Brain microvascular endothelial cell (primary cell): ENCODE measurements at regions not wholly inside any gene's neighbourhood (a gene's known extent, or its start where the extent isn't known, plus 50 kb on each side); places are given as distances from the start of the nearest gene placed in this dataset.
"Not testable (repeated sequence)": the region's sequence is repeated elsewhere in the genome, so short reads cannot be mapped to it uniquely, and the experiment has no call there.

Experiments used
- DNase-seq: peaks from one replicate; pipeline ENCODE4 v3.0.0-alpha.2; 2020
- H3K27ac ChIP-seq: fragments of 250-450 bp; sonication (Bioruptor Pico); 2 replicates; pipeline ENCODE4 v1.5.1; 2020; ENCODE audit warnings: mild to moderate bottlenecking, moderate library complexity
- H3K27me3 ChIP-seq: fragments of 250-450 bp; sonication (Bioruptor Pico); replicated peaks from 2 replicates; pipeline ENCODE4 v1.5.1; 2020; ENCODE audit warnings: mild to moderate bottlenecking
- H3K36me3 ChIP-seq: fragments of 250-450 bp; sonication (Bioruptor Pico); replicated peaks from 2 replicates; pipeline ENCODE4 v1.5.1; 2020; ENCODE audit warnings: mild to moderate bottlenecking
- H3K4me3 ChIP-seq: 2 replicates; pipeline ENCODE4 v1.5.1; 2011; ENCODE audit warnings: low read depth, mild to moderate bottlenecking, control low read depth, low read length, moderate library complexity
- in situ Hi-C: cut with HindIII; loops from 2 replicates; pipeline ENCODE4 v1.10.0; 2017; ENCODE audit warnings: low sequenced_read_pairs, low pct_ligation_motif_present
- TF ChIP-seq, protein P1 (sequence below): IDR thresholded peaks from 2 replicates; pipeline ENCODE4 v1.5.1; 2011; ENCODE audit warnings: low read depth, mild to moderate bottlenecking, moderate library complexity, low read length, control low read depth, inconsistent platforms; ENCODE audit errors: missing control alignments

DNA sequence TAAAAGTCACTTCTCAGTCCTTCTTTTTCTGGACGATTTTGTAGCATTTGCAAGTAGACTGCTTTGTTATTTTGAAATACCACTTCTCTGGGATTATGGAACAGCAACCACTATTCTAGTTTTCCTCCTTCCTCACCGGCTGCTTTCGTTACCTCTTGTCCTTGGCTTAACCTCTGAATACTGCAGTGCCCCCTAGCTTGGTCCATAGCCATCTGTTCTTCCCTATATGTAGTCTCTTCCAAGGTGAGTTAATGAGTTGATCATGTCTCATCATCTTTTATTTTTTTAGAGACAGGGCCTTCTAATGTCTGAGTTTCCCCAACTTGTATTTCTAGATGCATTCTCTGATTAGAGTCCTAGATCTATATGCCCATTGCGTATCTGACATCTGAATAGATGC is 694.3 kb downstream of the NTRK3 start:
- in situ Hi-C loops = no loop called here
- H3K27ac ChIP-seq = no peak overlapping the region
- TF ChIP-seq, protein P1, sequence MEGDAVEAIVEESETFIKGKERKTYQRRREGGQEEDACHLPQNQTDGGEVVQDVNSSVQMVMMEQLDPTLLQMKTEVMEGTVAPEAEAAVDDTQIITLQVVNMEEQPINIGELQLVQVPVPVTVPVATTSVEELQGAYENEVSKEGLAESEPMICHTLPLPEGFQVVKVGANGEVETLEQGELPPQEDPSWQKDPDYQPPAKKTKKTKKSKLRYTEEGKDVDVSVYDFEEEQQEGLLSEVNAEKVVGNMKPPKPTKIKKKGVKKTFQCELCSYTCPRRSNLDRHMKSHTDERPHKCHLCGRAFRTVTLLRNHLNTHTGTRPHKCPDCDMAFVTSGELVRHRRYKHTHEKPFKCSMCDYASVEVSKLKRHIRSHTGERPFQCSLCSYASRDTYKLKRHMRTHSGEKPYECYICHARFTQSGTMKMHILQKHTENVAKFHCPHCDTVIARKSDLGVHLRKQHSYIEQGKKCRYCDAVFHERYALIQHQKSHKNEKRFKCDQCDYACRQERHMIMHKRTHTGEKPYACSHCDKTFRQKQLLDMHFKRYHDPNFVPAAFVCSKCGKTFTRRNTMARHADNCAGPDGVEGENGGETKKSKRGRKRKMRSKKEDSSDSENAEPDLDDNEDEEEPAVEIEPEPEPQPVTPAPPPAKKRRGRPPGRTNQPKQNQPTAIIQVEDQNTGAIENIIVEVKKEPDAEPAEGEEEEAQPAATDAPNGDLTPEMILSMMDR = no peak

DNA sequence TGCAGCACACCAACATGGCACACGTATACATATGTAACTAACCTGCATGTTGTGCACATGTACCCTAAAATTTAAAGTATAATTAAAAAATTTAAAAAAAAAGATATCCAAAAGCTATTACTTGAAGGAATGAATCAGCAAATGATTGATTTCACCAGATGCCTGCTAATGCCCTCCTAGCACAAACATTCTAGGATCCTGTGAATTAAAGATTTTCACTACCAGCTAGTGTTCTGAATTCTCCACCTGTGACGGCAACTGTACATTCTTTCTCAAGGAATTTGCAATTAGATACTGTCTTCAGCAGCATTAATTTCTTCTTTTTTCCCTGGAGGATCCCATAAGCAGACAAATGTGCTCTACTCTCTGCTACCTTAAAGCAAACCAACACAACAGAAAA is 694.9 kb downstream of the NTRK3 start:
- no peak for DNase-seq
- in situ Hi-C loops = no loop called here
- TF ChIP-seq, protein P1 = no peak
- Histone ChIP-seq H3K27me3 (no peaks in the 10 kb centered on the region), H3K27ac (no peak overlapping the region), H3K4me3 (no peak overlapping the region), H3K36me3 (no peaks in the 10 kb centered on the region)

More for the DNA sequence above, 694.3 kb downstream of the NTRK3 start:
- Histone ChIP-seq H3K4me3 (no peak overlapping the region), H3K36me3 (no peaks in the 10 kb centered on the region), H3K27me3 (no peaks in the 10 kb centered on the region)
- no peak for DNase-seq

DNA sequence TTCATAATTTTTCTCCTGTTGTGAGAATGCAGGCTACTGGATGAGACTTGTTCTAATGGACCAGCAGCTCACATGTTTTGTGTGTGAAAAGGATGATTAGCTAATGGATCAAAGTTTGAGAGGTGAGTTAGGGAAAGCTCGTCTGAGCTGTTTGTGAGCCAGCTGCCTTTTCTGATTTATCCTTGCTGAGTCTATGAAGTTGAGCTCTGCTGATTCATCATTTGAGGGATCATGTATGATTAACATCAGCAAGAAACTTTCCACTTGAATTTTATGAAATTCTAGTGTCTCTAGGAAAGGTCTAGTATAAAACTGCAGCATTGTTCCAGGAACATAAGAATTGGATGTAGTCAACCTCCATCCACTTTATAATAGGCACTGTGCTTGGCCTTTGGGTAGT is 698.7 kb downstream of the NTRK3 start:
- in situ Hi-C loops = no loop called here
- no peak for DNase-seq
- TF ChIP-seq, protein P1 = no peak
- Histone ChIP-seq H3K27me3 (no peaks in the 10 kb centered on the region), H3K4me3 (no peak overlapping the region), H3K27ac (no peak overlapping the region), H3K36me3 (no peaks in the 10 kb centered on the region)

DNA sequence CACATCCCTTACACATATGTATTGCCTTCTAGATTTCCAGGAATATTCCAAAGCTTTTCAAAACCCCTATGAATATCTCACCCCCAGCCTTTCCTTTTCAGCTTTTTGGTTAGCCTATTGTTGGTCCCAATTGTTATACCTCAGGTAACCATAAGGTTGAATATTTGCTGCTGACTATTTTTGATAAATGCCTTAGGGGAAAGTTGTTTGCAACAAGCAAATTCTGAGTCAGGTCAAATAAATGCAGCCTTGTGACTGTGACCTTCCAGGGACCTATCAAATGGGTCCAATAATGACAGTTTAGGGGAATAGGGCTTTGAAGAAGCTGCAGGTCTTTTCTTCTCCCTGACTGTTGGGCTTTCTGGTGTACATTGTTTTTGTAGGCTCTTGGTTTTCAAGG is 699.7 kb downstream of the NTRK3 start:
- TF ChIP-seq, protein P1 = no peak
- no peak overlapping the region for H3K27ac ChIP-seq
- H3K27me3 ChIP-seq = no peaks in the 10 kb centered on the region
- no peaks in the 10 kb centered on the region for H3K36me3 ChIP-seq
- H3K4me3 ChIP-seq = no peak overlapping the region
- in situ Hi-C loops = no loop called here
- no peak for DNase-seq

DNA sequence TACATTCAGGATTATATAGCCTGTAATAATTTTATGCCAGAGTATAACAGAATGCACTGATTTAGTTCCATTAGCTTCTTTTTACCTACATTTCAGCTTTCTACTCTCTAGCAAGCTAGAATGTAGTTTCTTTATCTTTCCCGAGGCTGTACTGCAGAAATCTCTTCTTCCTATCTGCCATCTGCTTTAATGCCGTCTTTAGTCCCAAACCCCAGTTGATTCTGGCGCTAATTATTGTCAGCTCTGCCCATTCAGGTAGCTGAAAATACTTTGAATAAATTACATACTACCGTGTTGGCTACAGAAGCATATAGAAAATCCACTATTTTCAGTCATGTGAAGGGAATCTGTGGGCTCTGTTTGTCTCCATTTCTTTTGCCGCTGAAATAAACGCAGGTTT is 706.7 kb downstream of the NTRK3 start:
- no peak overlapping the region for H3K27ac ChIP-seq
- TF ChIP-seq, protein P1 = no peak
- H3K36me3 ChIP-seq = no peaks in the 10 kb centered on the region
- in situ Hi-C loops = no loop called here
- no peak for DNase-seq
- H3K4me3 ChIP-seq = no peak overlapping the region
- H3K27me3 ChIP-seq = no peaks in the 10 kb centered on the region

DNA sequence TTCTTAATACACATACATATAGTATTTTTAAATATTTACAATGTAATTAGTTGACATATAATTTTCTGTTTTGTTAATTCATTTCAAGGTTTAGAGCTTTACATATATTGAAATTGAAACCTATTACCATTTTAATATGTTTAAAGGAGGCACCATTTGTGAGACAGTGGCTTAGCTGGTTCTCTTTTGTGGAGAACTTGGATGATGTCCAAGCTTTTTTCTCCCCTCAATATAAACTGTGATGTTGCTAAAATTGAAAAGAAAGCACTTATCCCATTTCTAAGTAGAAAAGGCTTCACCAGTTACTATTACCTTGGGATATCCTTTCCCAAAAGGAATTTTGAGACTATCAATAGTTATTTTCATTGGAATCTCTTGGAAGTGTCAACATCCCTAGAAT is 707.2 kb downstream of the NTRK3 start:
- in situ Hi-C loops = no loop called here
- Histone ChIP-seq H3K4me3 (no peak overlapping the region), H3K27ac (no peak overlapping the region), H3K27me3 (no peaks in the 10 kb centered on the region), H3K36me3 (no peaks in the 10 kb centered on the region)
- DNase-seq = no peak
- TF ChIP-seq, protein P1 = no peak

DNA sequence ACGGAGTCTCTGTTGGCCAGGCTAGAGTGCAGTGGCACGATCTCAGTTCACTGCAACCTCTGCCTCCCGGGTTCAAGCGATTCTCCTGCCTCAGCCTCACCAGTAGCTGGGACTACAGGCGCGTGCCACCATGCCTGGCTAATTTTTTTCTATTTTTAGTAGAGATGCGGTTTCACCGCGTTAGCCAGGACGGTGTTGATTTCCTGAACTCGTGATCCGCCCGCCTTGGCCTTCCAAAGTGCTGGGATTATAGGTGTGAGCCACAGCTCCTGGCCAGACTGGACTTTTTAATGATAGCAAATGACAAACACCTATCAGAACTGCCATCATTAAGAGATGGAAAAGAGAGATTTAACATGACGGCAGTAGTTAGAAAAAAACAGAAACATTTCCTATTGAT is 707.9 kb downstream of the NTRK3 start:
- H3K4me3 ChIP-seq, H3K36me3 ChIP-seq, DNase-seq, H3K27ac ChIP-seq, in situ Hi-C loops, H3K27me3 ChIP-seq: not testable (repeated sequence)
